ENCODE measurements at regions not wholly inside any gene's neighbourhood (a gene's known extent, or its start where the extent isn't known, plus 50 kb on each side); places are given as distances from the start of the nearest gene placed in this dataset.

DNA sequence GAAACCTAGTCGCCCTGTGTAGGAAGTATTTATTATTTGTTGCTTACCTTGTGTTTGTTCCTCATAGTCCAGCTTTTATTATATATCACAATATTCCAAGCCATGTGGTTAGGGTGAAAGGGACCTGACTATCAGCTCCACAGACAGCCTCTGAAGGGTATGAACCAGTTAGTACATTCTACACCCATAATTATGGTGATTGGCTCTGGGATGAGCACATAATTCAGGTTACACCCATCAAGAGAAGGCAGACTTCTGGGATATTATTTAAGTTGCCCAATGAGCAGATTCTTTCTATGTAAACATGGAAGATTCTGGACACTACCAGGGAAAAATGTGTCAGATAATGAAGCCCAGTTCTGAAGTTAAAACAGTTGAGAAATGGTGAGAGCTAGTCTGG is 168.0 kb downstream of the KIF4B start (continued):
- no peak for TF ChIP-seq TCF7L2 (IDR thresholded peaks at IDR 0.05; ENCODE audit: borderline replicate concordance, extremely low read depth, insufficient read depth, insufficient read length)
- no peak for TF ChIP-seq FOSL1 (IDR thresholded peaks at IDR 0.05; ENCODE audit: low read depth)
- TF ChIP-seq, protein P1, sequence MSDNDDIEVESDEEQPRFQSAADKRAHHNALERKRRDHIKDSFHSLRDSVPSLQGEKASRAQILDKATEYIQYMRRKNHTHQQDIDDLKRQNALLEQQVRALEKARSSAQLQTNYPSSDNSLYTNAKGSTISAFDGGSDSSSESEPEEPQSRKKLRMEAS (IDR thresholded peaks at IDR 0.05): no peak
- TF ChIP-seq EZH2 (IDR thresholded peaks at IDR 0.05): no peak
- TF ChIP-seq ZNF274 (IDR thresholded peaks at IDR 0.05; ENCODE audit: low read depth, low read length): no peak

DNA sequence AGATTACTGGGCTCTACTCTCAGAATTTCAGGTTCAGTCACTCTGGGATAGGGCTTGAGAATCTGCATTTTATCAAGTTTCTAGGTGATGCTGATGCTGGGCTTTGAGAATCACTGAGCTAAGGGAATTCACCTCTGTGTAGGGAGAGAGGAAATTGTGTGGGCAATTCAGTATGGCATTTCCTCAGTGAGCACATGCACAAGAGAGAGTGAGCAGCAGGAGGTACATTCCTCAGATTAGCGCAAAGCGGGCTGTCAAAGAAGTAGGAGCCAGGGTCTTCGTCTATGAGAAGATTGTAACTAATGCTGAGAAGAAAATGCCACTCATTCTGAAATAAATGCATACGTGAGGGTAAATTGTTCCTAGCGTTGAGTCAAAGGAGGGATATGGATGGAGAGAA is 175.9 kb downstream of the KIF4B start:
- BruUV-seq (replicated peaks): no TSS peak
- ATAC-seq: no peak
- no peak overlapping the region for H3K4me2 ChIP-seq (ENCODE audit: low read length)
- H2AFZ ChIP-seq (ENCODE audit: low read depth, low read length, poor library complexity, severe bottlenecking): no peak overlapping the region
- H3K36me3 ChIP-seq (ENCODE audit: control insufficient read depth in 1 of 2, insufficient read depth in 2 of 2, low read length in 2 of 2): no peaks in the 10 kb centered on the region
- no peak overlapping the region for H3K4me3 ChIP-seq (replicated peaks in 1 of 2; ENCODE audit: low read depth in 1 of 2, low read length in 2 of 2)
- H3K27ac ChIP-seq (ENCODE audit: low read depth, low read length): no peak overlapping the region
- no peak for DNase-seq (ENCODE audit: low read depth, low spot score)
- ChIA-PET RAD21 (ENCODE audit: low non-redundant PET in 1 of 2, low total read pairs in 2 of 2, uncharacterized antibody in 2 of 2, unreplicated experiment in 2 of 2) (no interaction called here), CTCF (no interaction called here), POLR2A (no interaction called here)
- H3K9ac ChIP-seq (ENCODE audit: low read length): no peak overlapping the region
- no peaks in the 10 kb centered on the region for H3K9me3 ChIP-seq (ENCODE audit: control insufficient read depth in 1 of 2, insufficient read depth in 1 of 2, low read depth in 1 of 2, low read length in 2 of 2)
- no peaks in the 10 kb centered on the region for H4K20me1 ChIP-seq (ENCODE audit: insufficient read depth)
- intact Hi-C loops (cut with micrococcal nuclease): no loop called here
- no peaks in the 10 kb centered on the region for H3K9me2 ChIP-seq (ENCODE audit: insufficient read depth)
- no peaks in the 10 kb centered on the region for H3K4me1 ChIP-seq (ENCODE audit: control insufficient read depth in 1 of 2, insufficient read depth in 2 of 2, low read length in 2 of 2)
- TF ChIP-seq EGR1 (IDR thresholded peaks at IDR 0.05; ENCODE audit: low read depth) (no peak), ELF1 (IDR thresholded peaks at IDR 0.05; ENCODE audit: borderline replicate concordance, low read depth) (no peak), SP1 (IDR thresholded peaks at IDR 0.05; ENCODE audit: low read depth) (no peak), FOSL1 (IDR thresholded peaks at IDR 0.05; ENCODE audit: low read depth) (no peak), YY1 (IDR thresholded peaks at IDR 0.05; ENCODE audit: extremely low read depth, insufficient replicate concordance, low read depth, low read length) (no peak), ZNF274 (IDR thresholded peaks at IDR 0.05; ENCODE audit: low read depth, low read length) (no peak), ZFX (IDR thresholded peaks at IDR 0.05) (no peak), CEBPB (IDR thresholded peaks at IDR 0.05; ENCODE audit: low read depth) (no peak), TCF7L2 (IDR thresholded peaks at IDR 0.05; ENCODE audit: borderline replicate concordance, extremely low read depth, insufficient read depth, insufficient read length) (no peak), RAD21 (IDR thresholded peaks at IDR 0.05; ENCODE audit: low read depth) (no peak), JUND (IDR thresholded peaks at IDR 0.05) (no peak), EZH2 (IDR thresholded peaks at IDR 0.05) (no peak), CBX3 (IDR thresholded peaks at IDR 0.05; ENCODE audit: low read depth) (no peak), SIN3A (IDR thresholded peaks at IDR 0.05; ENCODE audit: low read depth) (no peak), POLR2A (IDR thresholded peaks at IDR 0.05; ENCODE audit: borderline replicate concordance, extremely low read depth, insufficient read depth, insufficient read length) (no peak)
- TF ChIP-seq, protein P2, sequence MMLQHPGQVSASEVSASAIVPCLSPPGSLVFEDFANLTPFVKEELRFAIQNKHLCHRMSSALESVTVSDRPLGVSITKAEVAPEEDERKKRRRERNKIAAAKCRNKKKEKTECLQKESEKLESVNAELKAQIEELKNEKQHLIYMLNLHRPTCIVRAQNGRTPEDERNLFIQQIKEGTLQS (IDR thresholded peaks at IDR 0.05): no peak
- TF ChIP-seq, protein P1 (IDR thresholded peaks at IDR 0.05): no peak
- TF ChIP-seq, protein P3, sequence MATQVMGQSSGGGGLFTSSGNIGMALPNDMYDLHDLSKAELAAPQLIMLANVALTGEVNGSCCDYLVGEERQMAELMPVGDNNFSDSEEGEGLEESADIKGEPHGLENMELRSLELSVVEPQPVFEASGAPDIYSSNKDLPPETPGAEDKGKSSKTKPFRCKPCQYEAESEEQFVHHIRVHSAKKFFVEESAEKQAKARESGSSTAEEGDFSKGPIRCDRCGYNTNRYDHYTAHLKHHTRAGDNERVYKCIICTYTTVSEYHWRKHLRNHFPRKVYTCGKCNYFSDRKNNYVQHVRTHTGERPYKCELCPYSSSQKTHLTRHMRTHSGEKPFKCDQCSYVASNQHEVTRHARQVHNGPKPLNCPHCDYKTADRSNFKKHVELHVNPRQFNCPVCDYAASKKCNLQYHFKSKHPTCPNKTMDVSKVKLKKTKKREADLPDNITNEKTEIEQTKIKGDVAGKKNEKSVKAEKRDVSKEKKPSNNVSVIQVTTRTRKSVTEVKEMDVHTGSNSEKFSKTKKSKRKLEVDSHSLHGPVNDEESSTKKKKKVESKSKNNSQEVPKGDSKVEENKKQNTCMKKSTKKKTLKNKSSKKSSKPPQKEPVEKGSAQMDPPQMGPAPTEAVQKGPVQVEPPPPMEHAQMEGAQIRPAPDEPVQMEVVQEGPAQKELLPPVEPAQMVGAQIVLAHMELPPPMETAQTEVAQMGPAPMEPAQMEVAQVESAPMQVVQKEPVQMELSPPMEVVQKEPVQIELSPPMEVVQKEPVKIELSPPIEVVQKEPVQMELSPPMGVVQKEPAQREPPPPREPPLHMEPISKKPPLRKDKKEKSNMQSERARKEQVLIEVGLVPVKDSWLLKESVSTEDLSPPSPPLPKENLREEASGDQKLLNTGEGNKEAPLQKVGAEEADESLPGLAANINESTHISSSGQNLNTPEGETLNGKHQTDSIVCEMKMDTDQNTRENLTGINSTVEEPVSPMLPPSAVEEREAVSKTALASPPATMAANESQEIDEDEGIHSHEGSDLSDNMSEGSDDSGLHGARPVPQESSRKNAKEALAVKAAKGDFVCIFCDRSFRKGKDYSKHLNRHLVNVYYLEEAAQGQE (IDR thresholded peaks at IDR 0.05; ENCODE audit: low read depth): no peak
- H3K27me3 ChIP-seq (ENCODE audit: insufficient read depth, low read length): no peaks in the 10 kb centered on the region
- no peaks in the 10 kb centered on the region for H3K79me2 ChIP-seq (ENCODE audit: insufficient read depth, low read length)
